Right lobe of liver (tissue), 6 donors: ENCODE measurements at regions not wholly inside any gene's neighbourhood (a gene's known extent, or its start where the extent isn't known, plus 50 kb on each side); places are given as distances from the start of the nearest gene placed in this dataset.

ENCODE experiments used
- ATAC-seq, 4 donors: fragments of 200-7000 bp; cut with Tn5 transposase; one replicate each; pipeline ENCODE4 v1.9.1; 2020; ENCODE audit warnings: mild to moderate bottlenecking in 4 of 4, moderate library complexity in 4 of 4
- DNase-seq, 3 donors: peaks; one replicate each; pipeline ENCODE4 v3.0.0-alpha.2; 2020
- H3K27ac ChIP-seq, 3 donors: fragments of 200-600 bp; one replicate each; pipeline ENCODE4 v1.8.0; 2022
- H3K27me3 ChIP-seq, 2 donors: fragments of 200-600 bp; one replicate each; pipeline ENCODE4 v1.8.0; 2022
- H3K36me3 ChIP-seq, 4 donors: fragments of 200-600 bp; sonication (generic) in 1 of 4; one replicate each; pipeline versions ENCODE4 v1.5.1 to v1.8.0; 2017 to 2022; ENCODE audit warnings: control low read depth in 1 of 4
- H3K4me1 ChIP-seq, 4 donors: fragments of 200-600 bp; sonication (generic) in 1 of 4; one replicate each; pipeline versions ENCODE4 v1.5.1 to v1.8.0; 2017 to 2022; ENCODE audit warnings: control low read depth in 1 of 4
- H3K4me3 ChIP-seq, 3 donors: fragments of 200-600 bp; one replicate each; pipeline ENCODE4 v1.8.0; 2022
- H3K9me3 ChIP-seq, 4 donors: fragments of 200-600 bp; sonication (generic) in 1 of 4; one replicate each; pipeline versions ENCODE4 v1.5.1 to v1.8.0; 2017 to 2022; ENCODE audit warnings: control low read depth in 1 of 4
- CTCF ChIP-seq, 4 donors: fragments of 200-600 bp in 3 of 4; fragments of 450-650 bp in 1 of 4; IDR thresholded peaks; one replicate each; pipeline versions ENCODE4 v1.5.1 to v1.8.0; 2016 to 2022; ENCODE audit warnings: antibody characterized with exemption in 4 of 4, mild to moderate bottlenecking in 2 of 4
- POLR2A ChIP-seq: fragments of 450-650 bp; IDR thresholded peaks from one replicate; pipeline ENCODE4 v1.6.1; 2017; ENCODE audit warnings: antibody characterized with exemption, mild to moderate bottlenecking
- WGBS: methylation state at CpG from one replicate; pipeline ENCODE4 v1.1.6; 2018; ENCODE audit warnings: low coverage, low lambda C conversion rate; ENCODE audit not compliant: insufficient coverage; ENCODE audit errors: missing lambda C conversion rate; 5-methylcytosine and 5-hydroxymethylcytosine counted together
- intact Hi-C, 2 donors: fragments of 100-400 bp; cut with DNase I; formaldehyde crosslinking; loops; one replicate each; pipeline versions ENCODE4 v1.11.2 to v1.14.1; 2022
- donor health status: DM: no; HTN: yes; CAD: no.
- donor health status: DM: no; HTN: no; CAD: no.
- donor health status: DM: no; HTN: no; CAD: no.
- donor health status: DM: no; HTN: yes; CAD: no.
- donor health status: DM: no; HTN: yes; CAD: no.

GRCh38 chr13:110017379-110017778 is 231.0 kb upstream of the IRS2 start:
- no peak overlapping the region for H3K4me3 ChIP-seq
- intact Hi-C loops: no loop called here
- ATAC-seq (peak in 1 of 4 donors; percentile 63), DNase-seq (no peak)
- 62% methylated on average over 5 of the region's 7 CpGs for WGBS
- no peak for TF ChIP-seq CTCF (IDR thresholded peaks at IDR 0.05)
- no peak for TF ChIP-seq POLR2A
- no peak overlapping the region for H3K27ac ChIP-seq
- H3K27me3 ChIP-seq: no peaks in the 10 kb centered on the region
- peaks cover 0 to 12% (median 0%) of the 10 kb centered on the region in 4 donors for H3K4me1 ChIP-seq
- H3K36me3 ChIP-seq: no peaks in the 10 kb centered on the region
- H3K9me3 ChIP-seq: no peaks in the 10 kb centered on the region

GRCh38 chr13:110015253-110015652 is 228.9 kb upstream of the IRS2 start:
- no peak overlapping the region for H3K27ac ChIP-seq
- H3K36me3 ChIP-seq: no peaks in the 10 kb centered on the region
- ATAC-seq (peak; percentile 83 to 91 (median 90)), DNase-seq (peak; percentile 79 to 85 (median 79))
- H3K4me3 ChIP-seq: no peak overlapping the region
- no peak for TF ChIP-seq CTCF (IDR thresholded peaks at IDR 0.05)
- TF ChIP-seq POLR2A: no peak
- 25% methylated on average over 6 of the region's 6 CpGs for WGBS
- H3K9me3 ChIP-seq: no peaks in the 10 kb centered on the region
- no peaks in the 10 kb centered on the region for H3K27me3 ChIP-seq
- intact Hi-C loops: no loop called here
- peaks cover 0 to 12% (median 0%) of the 10 kb centered on the region in 4 donors for H3K4me1 ChIP-seq

- intact Hi-C loops: no loop called here
- H3K4me3 ChIP-seq: no peak overlapping the region
- no peak overlapping the region for H3K27ac ChIP-seq
- no peaks in the 10 kb centered on the region for H3K27me3 ChIP-seq
- TF ChIP-seq POLR2A: no peak
- TF ChIP-seq CTCF (IDR thresholded peaks at IDR 0.05): no peak
- H3K9me3 ChIP-seq: no peaks in the 10 kb centered on the region
- no peaks in the 10 kb centered on the region for H3K36me3 ChIP-seq
- DNase-seq: no peak
- H3K4me1 ChIP-seq: peaks cover 0 to 12% (median 0%) of the 10 kb centered on the region in 4 donors
- peak in 1 of 4 donors; percentile 24 for ATAC-seq
- 58% methylated on average over 4 of the region's 4 CpGs for WGBS
These were observed 228.3 kb upstream of the IRS2 start for GRCh38 chr13:110014719-110015118.

- H3K27me3 ChIP-seq: no peaks in the 10 kb centered on the region
- H3K4me1 ChIP-seq: peaks cover 0 to 12% (median 0%) of the 10 kb centered on the region in 4 donors
- WGBS: 60% methylated on average over 2 of the region's 2 CpGs
- DNase-seq (no peak), ATAC-seq (no peak)
- intact Hi-C loops: no loop called here
- H3K4me3 ChIP-seq: no peak overlapping the region
- TF ChIP-seq CTCF (IDR thresholded peaks at IDR 0.05) (no peak), POLR2A (no peak)
- H3K9me3 ChIP-seq: no peaks in the 10 kb centered on the region
- H3K27ac ChIP-seq: no peak overlapping the region
- no peaks in the 10 kb centered on the region for H3K36me3 ChIP-seq
These were observed 225.8 kb upstream of the IRS2 start for GRCh38 chr13:110012102-110012739.
